ENCODE measurements at regions not wholly inside any gene's neighbourhood (a gene's known extent, or its start where the extent isn't known, plus 50 kb on each side); places are given as distances from the start of the nearest gene placed in this dataset.

- ChIA-PET CTCF (no interaction called here), POLR2A (no interaction called here)
- Mint-ChIP-seq H3K27ac (no peak overlapping the region), H3K4me1 (ENCODE audit: low read depth) (no peaks in the 10 kb centered on the region), H3K9me3 (no peaks in the 10 kb centered on the region), H3K36me3 (ENCODE audit: low read depth) (no peaks in the 10 kb centered on the region), H3K4me3 (no peak overlapping the region), H3K27me3 (peaks cover 1% of the 10 kb centered on the region)
- TF ChIP-seq CTCF (IDR thresholded peaks at IDR 0.05), result no peak
- intact Hi-C loops (cut with micrococcal nuclease), result no loop called here
- no peak for ATAC-seq
- DNase-seq, result no peak
Measured at GRCh38 chr6:90967471-90967870, 380.6 kb upstream of the MAP3K7 start.

- intact Hi-C loops (cut with micrococcal nuclease), result no loop called here
- ATAC-seq, result no peak
- Mint-ChIP-seq H3K9me3 (no peaks in the 10 kb centered on the region), H3K36me3 (ENCODE audit: low read depth) (no peaks in the 10 kb centered on the region), H3K27ac (no peak overlapping the region), H3K4me3 (no peak overlapping the region), H3K4me1 (ENCODE audit: low read depth) (no peaks in the 10 kb centered on the region), H3K27me3 (no peaks in the 10 kb centered on the region)
- ChIA-PET POLR2A (no interaction called here), CTCF (no interaction called here)
- no peak for TF ChIP-seq CTCF (IDR thresholded peaks at IDR 0.05)
- DNase-seq, result no peak
Measured at GRCh38 chr6:90960324-90960723, 373.5 kb upstream of the MAP3K7 start.

GRCh38 chr6:90955246-90955645 is 368.4 kb upstream of the MAP3K7 start:
- DNase-seq, result no peak
- H3K27ac Mint-ChIP-seq, result no peak overlapping the region
- intact Hi-C loops (cut with micrococcal nuclease), result no loop called here
- no peaks in the 10 kb centered on the region for H3K9me3 Mint-ChIP-seq
- no peak overlapping the region for H3K4me3 Mint-ChIP-seq
- H3K4me1 Mint-ChIP-seq (ENCODE audit: low read depth), result no peaks in the 10 kb centered on the region
- no peaks in the 10 kb centered on the region for H3K27me3 Mint-ChIP-seq
- ChIA-PET CTCF (no interaction called here), POLR2A (no interaction called here)
- H3K36me3 Mint-ChIP-seq (ENCODE audit: low read depth), result no peaks in the 10 kb centered on the region
- no peak for ATAC-seq
- no peak for TF ChIP-seq CTCF (IDR thresholded peaks at IDR 0.05)

GRCh38 chr6:90953405-90954161 is 366.7 kb upstream of the MAP3K7 start:
- Mint-ChIP-seq H3K4me1 (ENCODE audit: low read depth) (no peaks in the 10 kb centered on the region), H3K27me3 (no peaks in the 10 kb centered on the region), H3K4me3 (no peak overlapping the region), H3K27ac (no peak overlapping the region), H3K9me3 (no peaks in the 10 kb centered on the region), H3K36me3 (ENCODE audit: low read depth) (no peaks in the 10 kb centered on the region)
- intact Hi-C loops (cut with micrococcal nuclease), result no loop called here
- ChIA-PET CTCF (interaction anchor here (1.3 kb wide), 1 partner anchor 13 kb away, joined by 6 read pairs; no protein-coding TSS in a partner anchor), POLR2A (no interaction called here)
- ATAC-seq (no peak), DNase-seq (no peak)
- no peak for TF ChIP-seq CTCF (IDR thresholded peaks at IDR 0.05)

GRCh38 chr6:90952176-90952575 is 365.3 kb upstream of the MAP3K7 start:
- intact Hi-C loops (cut with micrococcal nuclease), result no loop called here
- H3K9me3 Mint-ChIP-seq, result no peaks in the 10 kb centered on the region
- ATAC-seq, result no peak
- no peaks in the 10 kb centered on the region for H3K4me1 Mint-ChIP-seq (ENCODE audit: low read depth)
- TF ChIP-seq CTCF (IDR thresholded peaks at IDR 0.05), result no peak
- no peaks in the 10 kb centered on the region for H3K27me3 Mint-ChIP-seq
- no peak overlapping the region for H3K4me3 Mint-ChIP-seq
- CTCF ChIA-PET, result no interaction called here
- DNase-seq, result no peak
- no peaks in the 10 kb centered on the region for H3K36me3 Mint-ChIP-seq (ENCODE audit: low read depth)
- POLR2A ChIA-PET, result no interaction called here
- no peak overlapping the region for H3K27ac Mint-ChIP-seq

All from activated CD8-positive, alpha-beta T cell treated with anti-CD3 and anti-CD28 coated beads for 36 hours (primary cell).